HepG2 (cell line): ENCODE measurements at regions not wholly inside any gene's neighbourhood (a gene's known extent, or its start where the extent isn't known, plus 50 kb on each side); places are given as distances from the start of the nearest gene placed in this dataset.

Experiments
- ATAC-seq: fragments of 200-7000 bp; cut with Tn5 transposase; 3 replicates; pipeline ENCODE4 v1.9.1; 2020; ENCODE audit warnings: mild to moderate bottlenecking, moderate library complexity
- BruUV-seq: library from RNA; stranded (reverse); fragments of 400-500 nt; replicated peaks from 2 replicates; lab custom pipeline; 2021; lab: Mats Ljungman, UMichigan
- CTCF ChIA-PET: fragments of 300-600 bp; formaldehyde crosslinking; extraction: SDS; loops from one replicate; lab custom pipeline; 2021; ENCODE audit warnings: low total read pairs, inconsistent platforms, low intra/inter-chr PET ratio; lab: Yijun Ruan, JAX
- POLR2A ChIA-PET: fragments of 350-600 bp; sonication (Branson Sonifier 250); formaldehyde crosslinking; loops from one replicate; lab custom pipeline; 2020; ENCODE audit warnings: antibody characterized with exemption, inconsistent platforms; lab: Yijun Ruan, JAX
- DNase-seq: peaks from one replicate; pipeline ENCODE4 v3.0.0-alpha.2; 2015; ENCODE audit warnings: low spot score
- FAIRE-seq: peaks from 3 replicates; lab custom pipeline; 2011; peaks lifted over from hg19 to GRCh38; lab: Jason Lieb, UNC
- H2AFZ ChIP-seq: one replicate; pipeline ENCODE4 v1.6.1; 2011; ENCODE audit warnings: low read length, inconsistent platforms
- H3K27ac ChIP-seq: fragments of 300-600 bp; 3 replicates; pipeline ENCODE4 v1.8.0; 2011; ENCODE audit warnings: mixed run types, mild to moderate bottlenecking, mixed read lengths, low read length, inconsistent platforms; ENCODE audit not compliant: insufficient read depth; ENCODE audit errors: extremely low read length
- H3K27me3 ChIP-seq, 2 experiments: fragments of 200-600 bp in 1 of 2; 2 replicates in 1 of 2; 3 replicates in 1 of 2; pipeline versions ENCODE4 v1.6.0 to v1.8.0; 2011; ENCODE audit warnings: low read length in 2 of 2, mild to moderate bottlenecking in 2 of 2, moderate library complexity in 2 of 2, inconsistent platforms in 1 of 2; ENCODE audit not compliant: insufficient read depth in 2 of 2, control insufficient read depth in 1 of 2
- H3K36me3 ChIP-seq, 2 experiments: fragments of 200-600 bp in 1 of 2; replicated peaks in 1 of 2; 2 replicates in 1 of 2; 3 replicates in 1 of 2; pipeline versions ENCODE4 v1.5.1 to v1.8.0; 2011; ENCODE audit warnings: low read length in 2 of 2, inconsistent platforms in 1 of 2; ENCODE audit not compliant: insufficient read depth in 2 of 2, control insufficient read depth in 1 of 2
- H3K4me1 ChIP-seq: 2 replicates; pipeline ENCODE4 v1.5.1; 2012; ENCODE audit warnings: low read length, inconsistent platforms; ENCODE audit not compliant: insufficient read depth
- H3K4me2 ChIP-seq: 2 replicates; pipeline ENCODE4 v1.6.0; 2011; ENCODE audit warnings: low read depth, low read length, inconsistent platforms
- H3K4me3 ChIP-seq, 3 experiments: fragments of 200-600 bp in 1 of 3; sonication (generic), shearing (Covaris generic) in 1 of 3; replicated peaks in 1 of 3; 2 replicates each; pipeline ENCODE4 v1.5.1; 2011 to 2016; ENCODE audit warnings: low read length in 3 of 3, inconsistent platforms in 2 of 3, low read depth in 2 of 3, mild to moderate bottlenecking in 2 of 3, control low read depth in 1 of 3, mixed read lengths in 1 of 3; ENCODE audit not compliant: insufficient read depth in 1 of 3
- H3K79me2 ChIP-seq: one replicate; pipeline ENCODE4 v1.6.1; 2011; ENCODE audit warnings: low read length, inconsistent platforms; ENCODE audit not compliant: insufficient read depth
- H3K9ac ChIP-seq: 2 replicates; pipeline ENCODE4 v1.6.0; 2011; ENCODE audit warnings: mild to moderate bottlenecking, low read depth, low read length, inconsistent platforms; ENCODE audit not compliant: insufficient read depth
- H3K9me3 ChIP-seq: 2 replicates; pipeline ENCODE4 v1.5.1; 2012; ENCODE audit warnings: mild to moderate bottlenecking, low read length
- H4K20me1 ChIP-seq: 2 replicates; pipeline ENCODE4 v1.6.0; 2011; ENCODE audit warnings: inconsistent platforms, mild to moderate bottlenecking, low read length, moderate library complexity; ENCODE audit not compliant: insufficient read depth
- GRHL1 ChIP-seq: sonication (generic); formaldehyde crosslinking; conservative IDR thresholded peaks from 2 replicates; pipeline ENCODE4 v1.8.0; 2022; ENCODE audit warnings: missing genetic modification reagents
- GTF2F1 ChIP-seq: fragments of 150-350 bp; IDR thresholded peaks from 2 replicates; pipeline ENCODE4 v1.6.1; 2014; ENCODE audit warnings: low read length
- IRF1 ChIP-seq: sonication (generic); formaldehyde crosslinking; IDR thresholded peaks from 2 replicates; pipeline ENCODE4 v1.4.0; 2020; ENCODE audit warnings: low read depth, mild to moderate bottlenecking, missing genetic modification reagents
- MEIS1 ChIP-seq: sonication (generic); formaldehyde crosslinking; IDR thresholded peaks from 2 replicates; pipeline ENCODE4 v1.9.0; 2021; ENCODE audit warnings: mild to moderate bottlenecking, missing genetic modification reagents, moderate library complexity, borderline replicate concordance
- NR2F2 ChIP-seq: IDR thresholded peaks from 2 replicates; pipeline ENCODE4 v1.6.1; 2012; ENCODE audit warnings: low read depth, inconsistent platforms, borderline replicate concordance
- PBX2 ChIP-seq: IDR thresholded peaks from 2 replicates; pipeline ENCODE4 v1.6.1; 2016; ENCODE audit warnings: control low read depth
- POLR2A ChIP-seq, 2 experiments: IDR thresholded peaks; 2 replicates each; pipeline ENCODE4 v1.6.1; 2011; ENCODE audit warnings: low read depth in 2 of 2, low read length in 2 of 2, mild to moderate bottlenecking in 1 of 2, moderate library complexity in 1 of 2; ENCODE audit not compliant: insufficient read depth in 1 of 2
- PRMT3 ChIP-seq: sonication (generic); formaldehyde crosslinking; IDR thresholded peaks from 2 replicates; pipeline ENCODE4 v1.8.1; 2022; ENCODE audit warnings: low read depth, mild to moderate bottlenecking, moderate library complexity, missing genetic modification reagents, borderline replicate concordance
- RXRB ChIP-seq: IDR thresholded peaks from 2 replicates; pipeline ENCODE4 v1.6.1; 2016; ENCODE audit warnings: borderline replicate concordance, missing genetic modification reagents, missing compliant biosample characterization
- TCF12 ChIP-seq, 2 experiments: fragments of 450-650 bp in 1 of 2; sonication (generic) in 1 of 2; formaldehyde crosslinking in 1 of 2; IDR thresholded peaks; 2 replicates each; pipeline versions ENCODE4 v1.6.1 to v1.8.0; 2017 to 2022; ENCODE audit warnings: antibody characterized with exemption in 1 of 2, mild to moderate bottlenecking in 1 of 2, missing genetic modification reagents in 1 of 2, moderate library complexity in 1 of 2
- ZBTB20 ChIP-seq: sonication (generic); formaldehyde crosslinking; IDR thresholded peaks from 2 replicates; pipeline ENCODE4 v1.8.1; 2023; ENCODE audit warnings: missing genetic modification reagents, low read depth, mild to moderate bottlenecking, borderline replicate concordance
- ZBTB7B ChIP-seq: sonication (generic); formaldehyde crosslinking; IDR thresholded peaks from 2 replicates; pipeline ENCODE4 v1.4.0; 2020; ENCODE audit warnings: missing genetic modification reagents
- ZNF367 ChIP-seq: sonication (generic); formaldehyde crosslinking; IDR thresholded peaks from 2 replicates; pipeline ENCODE4 v1.4.0; 2020; ENCODE audit warnings: missing genetic modification reagents, borderline replicate concordance
- ZNF607 ChIP-seq: sonication (generic); formaldehyde crosslinking; IDR thresholded peaks from 2 replicates; pipeline ENCODE4 v1.5.1; 2020; ENCODE audit warnings: missing genetic modification reagents, mild to moderate bottlenecking, borderline replicate concordance
- ZNF670 ChIP-seq: sonication (generic); formaldehyde crosslinking; IDR thresholded peaks from 2 replicates; pipeline ENCODE4 v1.8.0; 2022; ENCODE audit warnings: mild to moderate bottlenecking, missing genetic modification reagents, borderline replicate concordance
- ZNF737 ChIP-seq: sonication (generic); formaldehyde crosslinking; IDR thresholded peaks from 2 replicates; pipeline ENCODE4 v1.5.0; 2020; ENCODE audit warnings: missing genetic modification reagents, mild to moderate bottlenecking, borderline replicate concordance
- ZNF776 ChIP-seq: sonication (generic); formaldehyde crosslinking; IDR thresholded peaks from 2 replicates; pipeline ENCODE4 v1.4.0; 2020; ENCODE audit warnings: mild to moderate bottlenecking, missing genetic modification reagents
- ZNF850 ChIP-seq: sonication (generic); formaldehyde crosslinking; conservative IDR thresholded peaks from 2 replicates; pipeline ENCODE4 v1.9.0; 2021; ENCODE audit warnings: mild to moderate bottlenecking, missing genetic modification reagents
- WGBS: methylation state at CpG from one replicate; pipeline ENCODE4 v1.1.6; 2017; ENCODE audit warnings: low lambda C conversion rate; 5-methylcytosine and 5-hydroxymethylcytosine counted together
- in situ Hi-C: cut with HindIII; loops from 2 replicates; pipeline ENCODE4 v1.10.0; 2017; ENCODE audit warnings: low pct_unique_long_range_greater_than_20kb; ENCODE audit not compliant: extremely low pct_ligation_motif_present
- intact Hi-C: fragments of 100-400 bp; cut with micrococcal nuclease; formaldehyde crosslinking; loops from one replicate; pipeline ENCODE4 v1.10.0; 2022; ENCODE audit not compliant: unreplicated experiment
- TF ChIP-seq, protein P1 (sequence below): sonication (generic); formaldehyde crosslinking; IDR thresholded peaks from 2 replicates; pipeline ENCODE4 v1.5.1; 2020; ENCODE audit warnings: mild to moderate bottlenecking, missing genetic modification reagents, moderate library complexity

DNA sequence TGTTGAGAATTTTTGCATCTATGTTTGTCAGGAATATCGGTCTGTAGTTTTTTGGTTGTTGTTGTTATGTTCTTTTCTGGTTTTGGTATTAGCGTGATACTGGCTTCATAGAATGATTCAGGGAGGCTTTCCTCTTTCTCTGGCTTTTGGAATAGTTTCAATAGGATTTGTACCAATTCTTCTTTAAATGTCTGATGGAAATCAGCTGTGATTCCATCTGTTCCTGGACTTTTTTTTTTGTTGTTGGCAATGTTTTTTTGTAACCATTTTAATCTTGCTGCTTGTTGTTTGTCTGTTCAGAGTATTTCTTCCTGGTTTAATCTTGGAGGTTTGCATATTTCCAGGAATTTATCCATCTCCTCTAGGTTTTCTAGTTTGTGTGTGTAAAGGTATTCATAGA lies 81.5 kb upstream of the GK2 start:
- H3K9me3 ChIP-seq, result no peaks in the 10 kb centered on the region
- H3K4me1 ChIP-seq, result no peaks in the 10 kb centered on the region
- DNase-seq (no peak), ATAC-seq (no peak), FAIRE-seq (no peak)
- no peak overlapping the region for H3K4me2 ChIP-seq
- no peak overlapping the region for H3K27ac ChIP-seq
- intact Hi-C loops, result no loop called here
- H3K79me2 ChIP-seq, result no peaks in the 10 kb centered on the region
- H2AFZ ChIP-seq, result no peak overlapping the region
- ChIA-PET POLR2A (no interaction called here), CTCF (no interaction called here)
- H3K36me3 ChIP-seq, result no peaks in the 10 kb centered on the region
- BruUV-seq, result no TSS peak
- no peaks in the 10 kb centered on the region for H3K27me3 ChIP-seq
- 4% methylated on average over 2 of the region's 2 CpGs for WGBS
- no peaks in the 10 kb centered on the region for H4K20me1 ChIP-seq
- no peak for TF ChIP-seq ZBTB7B (CRISPR knock-in tag)
- TF ChIP-seq PBX2 (CRISPR knock-in tag), result no peak
- TF ChIP-seq GRHL1, result no peak
- no peak for TF ChIP-seq ZBTB20 (CRISPR knock-in tag)
- no peak for TF ChIP-seq ZNF670 (CRISPR knock-in tag)
- TF ChIP-seq POLR2A (IDR thresholded peaks at IDR 0.05; ENCODE audit: insufficient read depth in 1 of 2, low read depth in 2 of 2, low read length in 2 of 2), result no peak
- TF ChIP-seq ZNF737 (CRISPR knock-in tag), result no peak
- TF ChIP-seq IRF1 (CRISPR knock-in tag), result no peak
- TF ChIP-seq GTF2F1, result no peak
- no peak for TF ChIP-seq ZNF367 (CRISPR knock-in tag)
- TF ChIP-seq, protein P1, sequence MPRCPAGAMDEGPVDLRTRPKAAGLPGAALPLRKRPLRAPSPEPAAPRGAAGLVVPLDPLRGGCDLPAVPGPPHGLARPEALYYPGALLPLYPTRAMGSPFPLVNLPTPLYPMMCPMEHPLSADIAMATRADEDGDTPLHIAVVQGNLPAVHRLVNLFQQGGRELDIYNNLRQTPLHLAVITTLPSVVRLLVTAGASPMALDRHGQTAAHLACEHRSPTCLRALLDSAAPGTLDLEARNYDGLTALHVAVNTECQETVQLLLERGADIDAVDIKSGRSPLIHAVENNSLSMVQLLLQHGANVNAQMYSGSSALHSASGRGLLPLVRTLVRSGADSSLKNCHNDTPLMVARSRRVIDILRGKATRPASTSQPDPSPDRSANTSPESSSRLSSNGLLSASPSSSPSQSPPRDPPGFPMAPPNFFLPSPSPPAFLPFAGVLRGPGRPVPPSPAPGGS (CRISPR knock-in tag), result no peak
- no peak for TF ChIP-seq RXRB
- no peak for TF ChIP-seq TCF12 (IDR thresholded peaks at IDR 0.05)
- no peak for TF ChIP-seq TCF12 (CRISPR knock-in tag; IDR thresholded peaks at IDR 0.05)
- no peak for TF ChIP-seq MEIS1 (CRISPR knock-in tag)
- no peak for TF ChIP-seq NR2F2
- TF ChIP-seq ZNF850 (CRISPR knock-in tag), result no peak
- TF ChIP-seq ZNF607 (CRISPR knock-in tag), result no peak
- no peak for TF ChIP-seq PRMT3
- TF ChIP-seq ZNF776 (CRISPR knock-in tag), result no peak
- in situ Hi-C loops, result no loop called here
- no peak overlapping the region for H3K9ac ChIP-seq
- no peak overlapping the region for H3K4me3 ChIP-seq
